Activated T-helper 17 cell treated with anti-CD3 and anti-CD28 coated beads, Interleukin-2, amount 50 U/mL, for 72 hours (primary cell): ENCODE measurements at regions not wholly inside any gene's neighbourhood (a gene's known extent, or its start where the extent isn't known, plus 50 kb on each side); places are given as distances from the start of the nearest gene placed in this dataset.
A peak's percentile ranks its signal among the peaks of the same experiment; 100 is the strongest.

Source experiments
- ATAC-seq: fragments of 150-1000 bp; cut with Tn5 transposase; replicated peaks from 2 replicates; pipeline ENCODE4 v1.10.0; 2021; ENCODE audit warnings: mild to moderate bottlenecking, moderate library complexity
- H3K27ac Mint-ChIP-seq: one replicate; pipeline ENCODE4 v1.8.0; 2022; ENCODE audit warnings: mixed read lengths
- H3K27me3 Mint-ChIP-seq: one replicate; pipeline ENCODE4 v1.8.0; 2022; ENCODE audit warnings: mixed read lengths
- H3K36me3 Mint-ChIP-seq: one replicate; pipeline ENCODE4 v1.8.0; 2022; ENCODE audit warnings: low read depth, mild to moderate bottlenecking, mixed read lengths
- H3K4me1 Mint-ChIP-seq: one replicate; pipeline ENCODE4 v1.8.0; 2022; ENCODE audit warnings: mixed read lengths
- H3K4me3 Mint-ChIP-seq: one replicate; pipeline ENCODE4 v1.8.0; 2022; ENCODE audit warnings: mild to moderate bottlenecking, mixed read lengths
- H3K9me3 Mint-ChIP-seq: one replicate; pipeline ENCODE4 v1.8.0; 2022; ENCODE audit warnings: mixed read lengths

DNA sequence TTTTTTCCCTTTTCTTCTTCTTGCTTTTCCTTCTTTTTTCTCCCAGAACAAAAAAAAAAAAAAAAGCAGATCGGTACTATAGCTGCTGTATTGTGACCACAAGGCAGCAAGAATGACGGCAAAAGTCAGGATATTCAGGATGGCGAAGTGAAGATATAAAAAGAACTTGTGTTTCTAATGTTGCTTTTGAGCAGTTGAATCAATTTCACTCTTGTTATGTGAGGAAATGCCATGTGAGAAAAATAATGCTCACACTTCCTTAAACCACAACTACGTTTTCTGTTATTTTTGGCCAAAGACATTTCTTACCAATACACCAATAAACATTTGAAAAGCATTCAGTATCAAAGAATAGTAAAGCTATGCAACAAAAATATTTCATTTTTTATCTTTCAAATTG lies 510.5 kb downstream of the HACE1 start:
- Mint-ChIP-seq H3K4me1 (no peaks in the 10 kb centered on the region), H3K4me3 (no peak overlapping the region), H3K9me3 (peaks cover 4% of the 10 kb centered on the region), H3K36me3 (no peaks in the 10 kb centered on the region), H3K27me3 (no peaks in the 10 kb centered on the region), H3K27ac (no peak overlapping the region)
- no peak for ATAC-seq

DNA sequence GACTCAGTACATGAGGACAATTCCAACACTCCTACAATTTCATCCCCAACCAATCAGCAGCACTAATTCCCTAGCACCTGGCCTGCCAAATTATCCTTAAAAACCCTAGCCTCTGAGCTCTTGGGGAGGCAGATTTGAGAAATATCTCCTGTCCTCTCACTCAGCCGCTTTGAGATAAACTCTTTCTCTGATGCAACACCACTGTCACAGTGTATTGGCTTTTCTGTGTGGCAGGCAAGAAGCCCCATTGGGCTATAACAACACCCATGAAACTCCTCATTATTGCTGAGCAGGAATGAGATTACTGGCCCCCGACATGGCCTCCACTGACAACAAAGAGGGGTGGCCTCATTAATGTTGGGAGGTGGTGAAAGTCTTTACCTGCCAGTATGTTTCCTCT lies 515.5 kb downstream of the HACE1 start:
- Mint-ChIP-seq H3K9me3 (peaks cover 4% of the 10 kb centered on the region), H3K4me3 (no peak overlapping the region), H3K27ac (no peak overlapping the region), H3K4me1 (no peaks in the 10 kb centered on the region), H3K27me3 (peaks cover 4% of the 10 kb centered on the region), H3K36me3 (no peaks in the 10 kb centered on the region)
- ATAC-seq, result no peak

DNA sequence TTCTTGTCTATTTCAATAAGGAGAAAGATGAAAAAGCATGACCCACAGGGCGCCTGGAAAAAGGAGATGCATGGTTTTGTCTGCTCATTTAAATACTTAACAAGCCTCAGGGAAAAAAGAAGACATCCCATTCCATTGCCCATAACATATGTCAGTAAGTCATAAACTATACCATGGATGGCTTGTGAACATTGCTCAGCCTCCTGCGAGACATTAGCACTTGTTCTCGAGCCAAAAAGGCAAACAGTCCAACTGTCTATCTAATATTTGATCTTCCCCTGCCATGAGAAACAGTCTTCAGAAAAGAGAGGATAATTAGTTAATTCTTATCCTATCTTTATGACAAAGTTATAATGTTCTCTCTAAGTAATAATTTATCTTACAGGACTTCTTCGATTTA lies 527.4 kb downstream of the HACE1 start:
- no peak for ATAC-seq

DNA sequence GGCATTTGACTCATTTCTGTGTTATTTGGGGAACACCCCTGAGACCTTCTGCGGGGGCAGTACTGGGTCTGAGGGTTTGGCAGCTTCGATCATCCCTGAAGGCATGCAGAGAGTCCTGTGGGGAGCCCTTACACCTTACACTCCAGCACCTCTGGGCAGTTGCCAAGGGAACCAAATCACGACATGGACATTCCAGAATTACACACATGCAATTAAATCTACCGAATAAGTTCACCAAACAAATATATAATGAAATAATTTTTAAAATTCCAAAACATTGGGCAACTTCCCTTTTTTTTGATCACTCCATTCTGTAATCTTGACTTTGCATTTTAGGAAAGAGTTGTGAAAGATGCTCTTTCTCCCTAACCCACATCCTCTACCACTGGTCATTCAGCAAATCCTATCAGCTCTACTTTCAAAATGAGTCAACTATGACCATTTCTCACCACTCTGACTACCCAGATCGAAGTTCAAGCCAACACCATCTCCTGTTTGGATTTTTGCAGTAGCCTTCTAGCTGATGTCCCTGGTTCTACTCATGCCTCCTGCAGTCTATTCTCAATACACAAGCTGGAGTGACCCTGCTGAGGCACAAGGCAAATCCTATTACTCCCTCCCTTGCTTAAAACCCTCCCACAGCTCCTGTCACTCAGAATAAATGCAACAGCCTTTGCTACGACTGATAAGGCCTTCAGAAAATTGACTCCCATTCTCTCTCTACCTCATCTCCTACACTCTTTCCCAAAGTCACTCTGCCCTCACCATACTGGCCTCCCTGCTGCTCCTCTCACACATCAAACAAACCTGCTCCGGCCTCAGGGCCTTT lies 533.3 kb downstream of the HACE1 start:
- ATAC-seq, result peak; percentile 28
- no peaks in the 10 kb centered on the region for H3K27me3 Mint-ChIP-seq
- H3K4me1 Mint-ChIP-seq, result no peaks in the 10 kb centered on the region
- H3K36me3 Mint-ChIP-seq, result no peaks in the 10 kb centered on the region
- H3K27ac Mint-ChIP-seq, result no peak overlapping the region
- no peaks in the 10 kb centered on the region for H3K9me3 Mint-ChIP-seq
- no peak overlapping the region for H3K4me3 Mint-ChIP-seq

More for the DNA sequence above, 527.4 kb downstream of the HACE1 start:
- Mint-ChIP-seq H3K9me3 (no peaks in the 10 kb centered on the region), H3K36me3 (no peaks in the 10 kb centered on the region), H3K27ac (no peak overlapping the region), H3K4me1 (no peaks in the 10 kb centered on the region), H3K4me3 (no peak overlapping the region), H3K27me3 (no peaks in the 10 kb centered on the region)

DNA sequence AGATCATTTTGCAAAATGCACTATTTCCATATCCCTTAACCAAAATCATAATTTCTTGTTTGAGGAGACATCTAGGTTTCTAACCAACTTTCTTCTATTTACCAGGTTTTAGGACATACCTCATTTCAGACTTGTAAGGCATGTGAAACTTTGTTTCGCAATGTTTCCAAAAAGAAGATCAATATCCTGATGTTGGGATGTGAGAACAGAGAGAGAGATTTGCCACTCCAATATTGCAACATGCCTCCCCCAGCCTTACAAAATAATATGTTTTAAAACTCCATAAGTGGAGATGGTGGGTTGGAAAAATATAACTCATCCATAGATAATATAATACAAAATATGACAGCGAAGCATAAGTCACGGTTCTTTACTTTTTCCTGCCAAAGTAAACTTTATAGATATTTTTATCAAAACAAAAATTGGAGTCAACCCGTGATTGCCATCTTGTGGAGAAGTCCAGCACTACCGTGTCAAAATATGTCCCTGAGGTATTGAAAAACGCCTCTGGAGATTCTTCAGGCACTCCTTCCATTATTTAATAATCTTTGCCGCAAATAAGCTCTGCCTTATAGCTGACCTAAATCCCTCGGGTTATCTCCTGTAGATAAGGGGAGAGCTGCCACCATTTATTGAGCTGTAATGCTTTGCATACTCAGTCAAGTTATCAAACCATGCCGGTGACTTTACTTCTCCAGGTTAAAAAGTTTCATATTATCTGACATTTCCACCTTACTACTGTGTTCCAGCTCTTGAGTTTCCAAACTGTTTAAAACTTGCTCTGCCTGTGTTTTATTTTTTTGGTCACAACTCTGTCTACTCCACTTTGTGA lies 534.2 kb downstream of the HACE1 start:
- no peak overlapping the region for H3K27ac Mint-ChIP-seq
- no peaks in the 10 kb centered on the region for H3K4me1 Mint-ChIP-seq
- no peaks in the 10 kb centered on the region for H3K36me3 Mint-ChIP-seq
- no peaks in the 10 kb centered on the region for H3K9me3 Mint-ChIP-seq
- ATAC-seq, result no peak
- no peaks in the 10 kb centered on the region for H3K27me3 Mint-ChIP-seq
- no peak overlapping the region for H3K4me3 Mint-ChIP-seq

DNA sequence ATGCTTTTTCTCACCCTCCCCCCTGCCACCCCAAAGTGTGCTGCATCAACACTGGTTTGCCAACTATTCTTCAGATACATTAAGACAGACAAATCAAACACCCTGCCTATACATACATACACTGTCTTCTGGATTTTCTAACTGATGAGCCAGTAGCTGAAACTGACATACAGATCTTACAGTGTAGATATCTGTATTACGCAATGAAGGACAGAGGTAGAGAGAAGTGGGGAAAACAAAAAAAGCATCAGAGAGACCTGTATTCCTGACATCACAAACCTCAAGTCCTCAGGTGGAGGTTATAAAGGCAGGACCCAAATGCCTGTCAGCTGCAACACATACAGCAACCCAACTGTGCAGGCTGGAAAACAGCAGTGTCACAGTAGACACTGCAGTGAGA lies 535.4 kb downstream of the HACE1 start:
- no peak overlapping the region for H3K4me3 Mint-ChIP-seq
- H3K4me1 Mint-ChIP-seq, result no peaks in the 10 kb centered on the region
- no peak overlapping the region for H3K27ac Mint-ChIP-seq
- ATAC-seq, result no peak
- no peaks in the 10 kb centered on the region for H3K36me3 Mint-ChIP-seq
- H3K9me3 Mint-ChIP-seq, result no peaks in the 10 kb centered on the region
- no peaks in the 10 kb centered on the region for H3K27me3 Mint-ChIP-seq

DNA sequence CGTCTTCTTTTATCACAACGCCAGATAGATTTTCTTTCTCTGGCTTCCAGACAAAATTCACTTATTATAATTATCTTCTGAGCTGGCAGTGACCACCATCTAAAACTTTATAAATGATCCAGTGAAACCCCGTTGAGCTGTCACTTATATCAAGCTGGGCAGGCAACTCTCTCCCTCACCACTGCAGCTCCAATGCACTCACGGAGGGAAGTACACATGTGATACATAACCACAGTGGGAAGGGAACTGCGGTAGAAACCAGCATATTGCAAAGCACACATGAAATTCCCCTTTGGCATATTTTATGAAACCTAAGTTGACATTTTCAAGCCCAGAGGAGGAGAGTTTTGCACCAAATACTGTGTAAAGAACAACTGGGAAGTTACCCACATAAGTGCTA lies 536.9 kb downstream of the HACE1 start:
- no peak for ATAC-seq
- no peaks in the 10 kb centered on the region for H3K4me1 Mint-ChIP-seq
- no peak overlapping the region for H3K27ac Mint-ChIP-seq
- no peaks in the 10 kb centered on the region for H3K27me3 Mint-ChIP-seq
- no peak overlapping the region for H3K4me3 Mint-ChIP-seq
- no peaks in the 10 kb centered on the region for H3K9me3 Mint-ChIP-seq
- H3K36me3 Mint-ChIP-seq, result no peaks in the 10 kb centered on the region

DNA sequence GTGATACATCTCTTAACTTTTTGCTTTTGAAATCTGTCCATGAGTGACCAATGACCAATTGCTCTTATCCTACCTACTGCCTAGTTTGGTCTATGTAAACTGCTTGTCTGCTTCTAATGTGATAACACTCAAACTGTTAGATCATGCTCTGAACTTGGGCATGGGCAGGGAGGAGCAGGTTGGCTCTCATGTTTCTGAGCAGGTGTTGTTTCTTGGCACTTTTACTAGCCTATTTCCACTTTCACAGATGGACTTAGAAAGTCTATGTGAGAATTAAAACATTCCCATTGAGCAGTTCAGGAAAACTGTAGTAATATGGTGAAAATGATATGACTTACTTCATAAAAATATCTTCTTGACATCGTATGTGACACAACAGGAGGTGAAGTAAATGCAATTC lies 538.4 kb downstream of the HACE1 start:
- no peaks in the 10 kb centered on the region for H3K36me3 Mint-ChIP-seq
- no peak overlapping the region for H3K4me3 Mint-ChIP-seq
- H3K4me1 Mint-ChIP-seq, result no peaks in the 10 kb centered on the region
- H3K27ac Mint-ChIP-seq, result no peak overlapping the region
- no peaks in the 10 kb centered on the region for H3K9me3 Mint-ChIP-seq
- no peak for ATAC-seq
- no peaks in the 10 kb centered on the region for H3K27me3 Mint-ChIP-seq

DNA sequence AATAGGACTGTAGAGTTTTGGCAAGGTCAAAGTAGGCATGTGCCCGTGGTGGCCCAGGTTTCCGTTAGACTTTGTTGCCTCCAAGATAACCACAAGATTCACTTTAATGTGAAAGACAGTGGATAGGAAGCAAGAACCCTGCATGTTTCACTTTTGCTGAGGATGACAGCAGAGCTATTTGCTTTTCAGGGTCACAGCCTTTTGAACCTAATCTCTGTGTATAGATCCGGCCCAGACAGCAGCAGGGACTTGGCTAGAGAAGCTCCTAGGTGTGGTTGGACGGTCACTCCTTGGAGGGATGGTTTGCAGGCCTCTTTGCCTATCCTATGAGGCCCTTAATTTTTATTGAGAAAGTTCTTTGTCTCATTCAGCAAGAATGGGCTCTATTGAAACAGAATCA lies 538.8 kb downstream of the HACE1 start:
- no peak overlapping the region for H3K4me3 Mint-ChIP-seq
- no peaks in the 10 kb centered on the region for H3K27me3 Mint-ChIP-seq
- H3K9me3 Mint-ChIP-seq, result no peaks in the 10 kb centered on the region
- ATAC-seq, result no peak
- no peak overlapping the region for H3K27ac Mint-ChIP-seq
- no peaks in the 10 kb centered on the region for H3K36me3 Mint-ChIP-seq
- no peaks in the 10 kb centered on the region for H3K4me1 Mint-ChIP-seq

DNA sequence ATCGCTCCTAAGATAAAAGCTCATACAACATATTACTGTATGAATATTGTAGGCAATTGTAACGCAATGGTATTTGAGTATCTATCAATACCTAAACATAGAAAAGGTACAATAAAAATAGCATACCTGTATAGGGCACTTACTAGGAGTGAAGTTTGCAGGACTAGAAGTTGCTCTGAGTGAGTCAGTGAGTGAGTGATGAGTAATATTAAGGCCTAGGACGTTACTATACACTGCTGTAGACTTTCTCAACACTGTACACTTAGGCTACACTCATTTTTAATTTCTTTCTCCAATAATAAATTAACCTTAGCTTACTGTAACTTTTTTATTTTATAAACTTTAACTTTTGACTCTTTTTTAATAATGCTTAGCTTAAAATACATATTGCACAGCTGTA lies 546.9 kb downstream of the HACE1 start:
- no peak overlapping the region for H3K27ac Mint-ChIP-seq

DNA sequence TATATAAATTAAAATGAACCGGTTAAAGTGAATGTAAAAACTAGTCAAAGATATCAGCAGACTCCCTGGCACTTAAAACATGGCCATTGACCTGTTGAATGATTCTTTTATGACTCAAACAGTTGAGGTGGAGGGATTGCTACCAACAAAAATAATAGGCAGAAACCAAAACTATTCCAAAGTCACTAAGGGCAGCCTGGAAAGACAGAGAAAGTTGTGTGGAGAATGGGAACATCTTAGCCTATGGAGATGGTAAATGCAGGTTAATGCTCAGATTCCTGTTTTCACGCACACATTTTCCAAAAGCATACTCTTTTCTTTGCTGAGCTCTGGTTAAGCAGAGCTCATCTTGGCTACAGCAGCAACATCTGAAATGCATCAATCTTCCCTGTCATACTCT lies 553.5 kb downstream of the HACE1 start:
- H3K27me3 Mint-ChIP-seq, result peaks cover 5% of the 10 kb centered on the region
- no peaks in the 10 kb centered on the region for H3K4me1 Mint-ChIP-seq
- H3K27ac Mint-ChIP-seq, result no peak overlapping the region
- no peaks in the 10 kb centered on the region for H3K9me3 Mint-ChIP-seq
- H3K36me3 Mint-ChIP-seq, result no peaks in the 10 kb centered on the region
- no peak overlapping the region for H3K4me3 Mint-ChIP-seq
- no peak for ATAC-seq

More for the DNA sequence above, 546.9 kb downstream of the HACE1 start:
- H3K36me3 Mint-ChIP-seq, result no peaks in the 10 kb centered on the region
- H3K9me3 Mint-ChIP-seq, result no peaks in the 10 kb centered on the region
- H3K4me3 Mint-ChIP-seq, result no peak overlapping the region
- H3K27me3 Mint-ChIP-seq, result no peaks in the 10 kb centered on the region
- no peaks in the 10 kb centered on the region for H3K4me1 Mint-ChIP-seq
- ATAC-seq, result no peak

DNA sequence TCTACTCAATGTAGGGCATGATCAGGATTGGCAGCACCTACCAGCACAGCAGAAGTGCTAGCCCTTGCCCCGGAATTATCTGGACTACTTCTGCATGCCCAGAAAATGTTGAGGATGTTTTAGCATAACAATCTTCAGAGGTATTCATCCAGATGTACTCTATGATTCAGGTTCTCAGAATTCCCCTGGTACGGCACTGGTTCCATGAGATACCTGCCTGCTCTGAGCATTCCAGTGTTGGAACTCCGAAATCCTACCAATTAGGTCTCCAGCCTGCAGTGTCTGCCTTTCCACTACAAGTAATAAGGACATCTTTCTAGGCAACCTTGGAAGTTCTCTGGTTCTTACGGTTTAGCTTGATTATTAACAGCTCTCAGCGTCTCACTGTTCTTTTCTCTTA lies 554.5 kb downstream of the HACE1 start:
- Mint-ChIP-seq H3K4me1 (no peaks in the 10 kb centered on the region), H3K4me3 (no peak overlapping the region), H3K27ac (no peak overlapping the region), H3K27me3 (peaks cover 10% of the 10 kb centered on the region), H3K9me3 (no peaks in the 10 kb centered on the region), H3K36me3 (no peaks in the 10 kb centered on the region)
- ATAC-seq, result no peak

DNA sequence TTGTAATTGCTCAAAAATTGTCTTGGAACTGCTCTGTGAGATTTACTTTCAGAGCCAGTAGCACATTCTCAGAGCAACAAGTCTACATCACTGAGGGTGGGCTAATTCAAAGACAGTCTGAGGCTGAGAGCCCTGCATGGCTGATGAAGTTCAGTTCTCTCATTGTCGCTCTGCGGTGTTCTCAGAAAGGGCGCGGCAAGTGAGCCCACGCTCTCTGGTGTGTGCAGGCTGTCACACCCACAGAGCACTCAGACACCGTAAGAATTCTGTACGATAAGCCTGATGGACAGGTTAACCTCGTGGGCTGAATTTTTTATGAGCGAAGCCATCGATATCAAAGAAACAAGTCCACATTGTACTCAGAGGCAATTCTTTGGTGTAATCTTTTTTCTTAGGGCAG lies 557.8 kb downstream of the HACE1 start:
- Mint-ChIP-seq H3K9me3 (no peaks in the 10 kb centered on the region), H3K4me3 (no peak overlapping the region), H3K4me1 (no peaks in the 10 kb centered on the region), H3K27me3 (peaks cover 14% of the 10 kb centered on the region), H3K36me3 (no peaks in the 10 kb centered on the region), H3K27ac (no peak overlapping the region)
- ATAC-seq, result no peak

DNA sequence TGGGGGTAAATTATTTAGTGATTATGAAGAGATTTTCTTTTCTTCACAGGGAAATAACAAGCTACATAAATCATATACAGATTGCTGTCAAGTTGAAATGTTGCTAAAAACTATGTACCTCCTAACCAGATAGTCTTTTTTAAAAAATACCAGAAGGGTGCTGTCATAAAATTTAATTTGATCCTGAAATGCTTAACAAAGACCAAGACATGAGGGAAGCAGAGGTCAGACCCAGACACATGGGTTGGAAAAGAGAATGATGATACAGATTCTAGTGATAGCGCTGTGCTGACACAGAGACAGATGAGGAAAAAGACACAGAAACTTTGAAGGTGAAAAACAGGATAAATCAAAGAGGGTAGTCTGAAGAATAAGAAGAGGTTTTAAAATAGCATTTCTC lies 573.1 kb downstream of the HACE1 start:
- Mint-ChIP-seq H3K27ac (no peak overlapping the region), H3K4me1 (no peaks in the 10 kb centered on the region), H3K27me3 (no peaks in the 10 kb centered on the region), H3K9me3 (no peaks in the 10 kb centered on the region), H3K4me3 (no peak overlapping the region), H3K36me3 (no peaks in the 10 kb centered on the region)
- no peak for ATAC-seq

DNA sequence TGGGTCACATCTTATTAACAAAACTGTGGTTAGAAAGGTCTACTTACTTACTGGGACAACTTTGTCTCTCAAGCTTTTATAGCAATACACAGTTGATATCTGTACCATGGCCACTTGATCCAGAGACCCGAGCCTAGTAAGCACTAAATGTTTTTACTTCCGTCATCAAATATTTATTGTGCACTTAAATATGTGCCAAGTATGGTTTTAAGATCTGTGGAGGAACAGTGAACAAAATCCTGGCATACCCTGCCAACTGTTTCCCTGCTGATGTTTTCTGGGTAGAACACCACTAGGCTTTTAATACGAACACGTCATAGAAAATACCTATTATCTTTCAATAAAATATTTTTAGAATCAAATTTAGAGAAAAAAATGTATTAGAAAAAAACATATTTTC lies 574.8 kb downstream of the HACE1 start:
- H3K27ac Mint-ChIP-seq, result no peak overlapping the region
- no peaks in the 10 kb centered on the region for H3K36me3 Mint-ChIP-seq
- no peaks in the 10 kb centered on the region for H3K27me3 Mint-ChIP-seq
- H3K9me3 Mint-ChIP-seq, result no peaks in the 10 kb centered on the region
- no peak for ATAC-seq
- H3K4me3 Mint-ChIP-seq, result no peak overlapping the region
- H3K4me1 Mint-ChIP-seq, result no peaks in the 10 kb centered on the region
